ENCODE measurements at regions not wholly inside any gene's neighbourhood (a gene's known extent, or its start where the extent isn't known, plus 50 kb on each side); places are given as distances from the start of the nearest gene placed in this dataset.
A peak's percentile ranks its signal among the peaks of the same experiment; 100 is the strongest.
"Not testable (repeated sequence)": the region's sequence is repeated elsewhere in the genome, so short reads cannot be mapped to it uniquely, and the experiment has no call there.

GRCh38 chr9:19926774-19927173, 137.9 kb upstream of the SLC24A2 start:
- no peak for DNase-seq

GRCh38 chr9:19925674-19926503, 137.1 kb upstream of the SLC24A2 start:
- peak; percentile 86 for DNase-seq

DNA sequence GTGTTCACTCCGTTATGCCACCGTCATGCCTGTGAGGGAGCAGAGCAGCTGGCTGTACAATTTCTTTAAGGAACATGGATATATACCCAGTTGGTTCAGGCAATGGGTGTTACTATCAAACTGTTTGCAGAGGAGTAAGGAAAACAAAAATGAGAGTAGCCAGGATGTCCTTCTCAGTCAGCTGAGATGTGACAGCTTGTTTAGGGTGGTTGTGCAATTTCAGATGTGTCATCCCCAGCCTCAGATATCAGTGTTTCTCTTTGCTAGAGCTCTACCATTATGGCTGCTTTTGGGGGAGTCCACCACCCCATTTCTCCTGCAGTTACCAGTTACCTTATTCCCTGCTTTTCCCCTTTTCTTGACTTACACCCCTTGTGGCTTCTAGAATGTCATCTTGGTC, 135.2 kb upstream of the SLC24A2 start:
- no peak for DNase-seq

GRCh38 chr9:19922476-19923118, 133.8 kb upstream of the SLC24A2 start:
- DNase-seq = no peak

- DNase-seq = no peak
Observed at GRCh38 chr9:19920401-19920800, 131.6 kb upstream of the SLC24A2 start.

GRCh38 chr9:19918630-19919029, 129.8 kb upstream of the SLC24A2 start:
- peak; percentile 11 for DNase-seq

GRCh38 chr9:19914044-19914443, 125.2 kb upstream of the SLC24A2 start:
- no peak for DNase-seq

- DNase-seq = no peak
Observed at GRCh38 chr9:19913151-19913550, 124.3 kb upstream of the SLC24A2 start.

- no peak for DNase-seq
Observed at GRCh38 chr9:19903076-19903475, 114.2 kb upstream of the SLC24A2 start.

- no peak for DNase-seq
Observed at GRCh38 chr9:19901586-19901985, 112.7 kb upstream of the SLC24A2 start.

- DNase-seq = no peak
Observed at GRCh38 chr9:19896161-19896560, 107.3 kb upstream of the SLC24A2 start.

- DNase-seq = not testable (repeated sequence)
Observed at GRCh38 chr9:19895578-19895977, 106.7 kb upstream of the SLC24A2 start.

DNA sequence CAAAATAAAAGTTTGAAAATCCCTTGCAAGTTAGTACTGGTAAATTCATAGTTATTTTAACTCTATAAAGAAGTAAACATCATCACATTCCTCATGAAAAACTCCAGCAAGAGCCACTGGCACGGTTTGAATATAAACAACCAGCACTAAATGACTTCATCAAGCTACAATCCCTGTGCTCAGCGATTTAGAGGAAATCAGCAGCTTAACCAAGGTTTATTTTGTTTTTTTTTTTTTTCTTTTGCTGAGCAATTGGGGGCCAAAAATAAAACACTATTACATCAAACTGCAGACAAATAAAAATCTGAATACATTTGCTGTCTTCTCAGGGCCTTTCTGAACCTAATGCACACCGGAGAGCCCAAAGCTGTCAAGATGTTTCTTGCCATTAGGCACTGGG, 106.2 kb upstream of the SLC24A2 start:
- no peak for DNase-seq

DNA sequence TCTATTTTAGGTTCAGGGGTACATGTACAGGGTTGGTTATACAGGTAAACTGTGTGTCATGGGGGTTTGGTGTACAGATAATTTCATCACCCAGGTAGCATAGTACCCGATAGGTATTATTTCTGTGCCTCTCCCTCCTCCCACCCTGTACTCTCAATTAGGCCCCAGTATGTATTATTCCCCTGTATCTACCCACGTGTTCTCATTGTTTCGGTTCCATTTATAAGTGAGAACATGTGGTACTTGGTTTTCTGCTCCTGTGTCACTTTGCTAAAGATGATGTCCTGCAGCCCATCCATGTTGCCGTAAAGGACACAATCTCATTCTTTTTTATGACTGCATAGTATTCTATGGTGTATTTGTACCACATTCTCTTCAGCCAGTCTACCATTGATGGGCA, 96.8 kb upstream of the SLC24A2 start:
- no peak for DNase-seq

GRCh38 chr9:19879062-19879461, 90.2 kb upstream of the SLC24A2 start:
- DNase-seq = no peak

- no peak for DNase-seq
Observed at GRCh38 chr9:19876569-19877316, 87.9 kb upstream of the SLC24A2 start.

DNA sequence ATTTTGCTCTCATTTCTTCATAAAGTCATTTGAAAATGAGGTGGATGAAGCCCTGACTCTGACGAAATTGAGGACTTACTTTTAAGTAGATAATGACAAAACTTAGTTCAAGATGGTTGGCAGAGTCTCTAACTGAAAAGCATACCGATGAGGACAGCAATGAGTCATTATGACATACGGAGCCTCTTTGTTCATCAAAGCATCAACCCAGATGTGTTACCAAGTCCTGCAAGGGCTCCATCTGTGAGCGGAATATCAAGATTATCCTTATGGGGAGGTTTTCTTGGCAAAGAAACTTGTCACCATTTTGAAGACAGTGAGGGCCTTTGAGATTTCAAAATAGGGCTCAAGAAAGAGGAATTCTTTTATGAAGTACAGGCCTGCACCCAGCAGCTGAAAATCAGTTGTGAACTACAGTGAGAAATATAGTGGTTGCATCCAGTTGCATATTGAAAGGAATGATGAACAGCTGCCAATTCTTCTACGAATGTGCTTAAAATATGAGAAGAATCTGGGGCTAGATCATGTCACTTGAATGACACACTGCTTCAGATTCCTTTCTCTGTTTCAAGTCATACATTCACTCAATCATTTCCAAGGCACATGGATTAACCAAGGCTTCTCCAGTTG, 86.6 kb upstream of the SLC24A2 start:
- no peak for DNase-seq

DNA sequence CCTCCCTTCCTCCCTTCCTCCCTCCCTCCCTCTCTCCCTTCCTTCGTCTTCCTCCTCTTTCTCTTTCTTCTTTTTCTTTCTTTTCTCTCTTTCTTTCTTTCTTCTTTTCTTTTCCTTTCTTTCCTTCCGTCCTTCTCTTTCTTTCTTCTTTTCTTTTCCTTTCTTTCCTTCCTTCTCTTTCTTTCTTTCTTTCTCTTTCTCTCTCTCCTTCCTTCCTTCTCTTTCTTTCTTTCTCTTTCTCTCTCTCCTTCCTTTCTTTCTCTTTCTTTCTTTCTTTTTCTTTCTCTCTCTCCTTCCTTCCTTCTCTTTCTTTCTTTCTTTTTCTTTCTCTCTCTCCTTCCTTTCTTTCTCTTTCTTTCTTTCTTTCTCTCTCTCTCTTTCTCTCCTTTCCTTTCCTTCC, 84.4 kb upstream of the SLC24A2 start:
- not testable (repeated sequence) for DNase-seq

DNA sequence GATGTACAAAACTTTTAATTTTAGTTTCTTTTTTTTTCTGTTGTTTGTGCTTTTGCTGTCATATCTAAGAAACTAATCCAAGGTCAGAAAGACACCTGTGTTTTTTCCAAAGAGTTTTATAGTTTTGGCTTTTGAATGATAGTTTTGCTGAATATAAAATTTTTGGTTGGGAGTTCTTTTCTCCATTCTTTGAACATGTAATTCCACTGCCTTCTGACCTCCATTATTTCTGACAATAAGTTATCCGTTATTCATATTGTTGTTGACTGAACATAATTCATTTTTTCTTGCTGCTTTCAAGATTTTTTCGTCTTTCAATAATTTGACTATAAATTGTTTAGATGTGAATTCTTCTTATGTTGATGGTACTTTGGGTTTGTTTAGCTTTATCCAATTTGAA, 82.2 kb upstream of the SLC24A2 start:
- no peak for DNase-seq

DNA sequence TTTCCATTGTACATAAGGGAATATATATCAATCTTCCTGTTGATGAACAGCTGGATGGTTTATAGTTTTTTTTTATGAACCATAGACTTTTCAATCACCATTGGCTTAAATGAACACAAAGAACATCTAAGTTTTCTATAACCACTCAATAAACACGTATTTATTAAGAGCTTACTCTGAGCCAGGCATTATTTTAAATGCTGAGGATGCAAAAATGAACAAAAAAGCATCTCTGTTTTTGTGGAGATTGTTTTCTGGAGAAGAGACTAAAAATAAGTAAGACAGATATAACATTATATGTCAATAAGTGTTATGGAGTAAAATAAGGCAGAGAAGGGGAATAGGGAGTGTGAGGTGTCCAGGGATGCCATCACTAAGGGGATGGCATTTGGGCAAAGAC, 52.1 kb upstream of the SLC24A2 start:
- no peak for DNase-seq
